HG03060 (cell line): ENCODE measurements at regions not wholly inside any gene's neighbourhood (a gene's known extent, or its start where the extent isn't known, plus 50 kb on each side); places are given as distances from the start of the nearest gene placed in this dataset.
"Not testable (repeated sequence)": the region's sequence is repeated elsewhere in the genome, so short reads cannot be mapped to it uniquely, and the experiment has no call there.

ENCODE experiments used
- ATAC-seq: cut with Tn5 transposase; IDR thresholded peaks from one replicate; pipeline ENCODE4 v1.9.1; 2021; ENCODE audit warnings: low read depth, moderate number of reproducible peaks; ENCODE audit not compliant: unreplicated experiment

- no peak for ATAC-seq
Measured at GRCh38 chr12:4822572-4822971, 87.1 kb upstream of the KCNA1 start.

- no peak for ATAC-seq
Measured at GRCh38 chr12:4824380-4824779, 85.3 kb upstream of the KCNA1 start.

- ATAC-seq, result no peak
Measured at GRCh38 chr12:4825011-4825858, 84.5 kb upstream of the KCNA1 start.

GRCh38 chr12:4826909-4827308 lies 82.8 kb upstream of the KCNA1 start:
- no peak for ATAC-seq

- ATAC-seq, result no peak
Measured at GRCh38 chr12:4828176-4828575, 81.5 kb upstream of the KCNA1 start.

- peak; percentile 73 for ATAC-seq
Measured at GRCh38 chr12:4829161-4829792, 80.4 kb upstream of the KCNA1 start.

- no peak for ATAC-seq
Measured at GRCh38 chr12:4829793-4830162, 79.9 kb upstream of the KCNA1 start.

- ATAC-seq, result no peak
Measured at GRCh38 chr12:4830556-4831210, 79.0 kb upstream of the KCNA1 start.

GRCh38 chr12:4833053-4833452 lies 76.7 kb upstream of the KCNA1 start:
- no peak for ATAC-seq

GRCh38 chr12:4833524-4833923 lies 76.2 kb upstream of the KCNA1 start:
- no peak for ATAC-seq

- ATAC-seq, result not testable (repeated sequence)
Measured at GRCh38 chr12:4842401-4842800, 67.3 kb upstream of the KCNA1 start.

- no peak for ATAC-seq
Measured at GRCh38 chr12:4843907-4844306, 65.8 kb upstream of the KCNA1 start.

GRCh38 chr12:4847713-4848112 lies 62.0 kb upstream of the KCNA1 start:
- no peak for ATAC-seq

- no peak for ATAC-seq
Measured at GRCh38 chr12:4849115-4849541, 60.6 kb upstream of the KCNA1 start.

- no peak for ATAC-seq
Measured at GRCh38 chr12:4849795-4850345, 59.8 kb upstream of the KCNA1 start.

- ATAC-seq, result no peak
Measured at GRCh38 chr12:4850857-4851380, 58.8 kb upstream of the KCNA1 start.

- no peak for ATAC-seq
Measured at GRCh38 chr12:4852308-4852707, 57.4 kb upstream of the KCNA1 start.

GRCh38 chr12:4852911-4853310 lies 56.8 kb upstream of the KCNA1 start:
- ATAC-seq, result no peak

GRCh38 chr12:4855121-4855924 lies 54.4 kb upstream of the KCNA1 start:
- ATAC-seq, result no peak

- ATAC-seq, result no peak
Measured at GRCh38 chr12:4856596-4856995, 53.1 kb upstream of the KCNA1 start.
